Omental fat pad (tissue), 3 donors: ENCODE measurements at regions not wholly inside any gene's neighbourhood (a gene's known extent, or its start where the extent isn't known, plus 50 kb on each side); places are given as distances from the start of the nearest gene placed in this dataset.
"Not testable (repeated sequence)": the region's sequence is repeated elsewhere in the genome, so short reads cannot be mapped to it uniquely, and the experiment has no call there.

Experiments
- ATAC-seq: fragments of 150-250 bp; one replicate; pipeline ENCODE4 v1.9.1; 2016; ENCODE audit warnings: mild to moderate bottlenecking, moderate library complexity; ENCODE audit not compliant: low FRiP score
- DNase-seq: peaks from one replicate; pipeline ENCODE4 v3.0.0-alpha.2; 2019; ENCODE audit warnings: low spot score
- CTCF ChIP-seq, 3 donors: fragments of 450-650 bp; IDR thresholded peaks; one replicate each; pipeline ENCODE4 v1.5.1; 2016 to 2017; ENCODE audit warnings: antibody characterized with exemption in 3 of 3, mild to moderate bottlenecking in 3 of 3, moderate library complexity in 2 of 3

- TF ChIP-seq CTCF (IDR thresholded peaks at IDR 0.05) = no peak
- DNase-seq (no peak), ATAC-seq (no peak)
Observed at GRCh38 chr12:58681730-58682129, 238.6 kb downstream of the LRIG3 start.

GRCh38 chr12:58695263-58695662 lies 225.0 kb downstream of the LRIG3 start:
- no peak for DNase-seq
- ATAC-seq = no peak
- no peak for TF ChIP-seq CTCF (IDR thresholded peaks at IDR 0.05)

DNA sequence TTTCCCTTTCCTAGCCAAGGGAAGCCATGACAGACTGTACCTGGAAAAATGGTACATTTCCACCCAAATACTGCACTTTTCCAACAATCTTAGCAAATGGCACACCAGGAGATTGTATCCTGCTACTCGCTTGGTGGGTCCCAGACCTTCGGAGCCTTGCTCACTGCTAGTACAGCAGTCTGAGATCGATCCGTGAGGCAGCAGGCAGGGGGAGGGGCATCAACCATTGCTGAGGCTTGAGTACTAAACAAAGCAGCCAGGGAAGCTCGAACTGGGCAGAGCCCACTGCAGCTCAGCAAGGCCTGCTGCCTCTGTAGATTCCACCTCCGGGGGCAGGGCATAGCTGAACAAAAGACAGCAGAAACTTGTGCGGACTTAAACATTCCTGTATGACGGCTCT lies 218.8 kb downstream of the LRIG3 start:
- no peak for ATAC-seq
- no peak for DNase-seq
- TF ChIP-seq CTCF (IDR thresholded peaks at IDR 0.05) = no peak

DNA sequence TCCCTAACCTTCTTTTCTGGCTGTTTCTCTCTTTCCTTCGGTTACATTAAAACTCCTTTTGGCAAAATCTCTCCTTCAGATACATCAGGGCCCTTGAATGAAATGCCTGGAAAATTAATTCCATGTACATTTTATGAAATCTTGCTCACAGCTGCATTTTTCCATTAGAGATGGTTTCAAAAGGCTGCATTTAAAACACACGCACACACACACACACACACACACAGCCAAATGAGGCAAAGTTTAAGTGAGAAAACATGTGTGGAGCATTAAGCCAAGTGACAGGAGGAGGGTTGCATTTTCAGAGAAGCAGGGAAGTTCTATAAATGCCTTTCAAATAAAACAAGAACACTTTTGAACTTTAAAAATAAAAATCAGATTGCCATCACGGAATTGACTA lies 216.4 kb downstream of the LRIG3 start:
- no peak for TF ChIP-seq CTCF (IDR thresholded peaks at IDR 0.05)
- DNase-seq (no peak), ATAC-seq (no peak)

- not testable (repeated sequence) for DNase-seq, ATAC-seq
Observed at GRCh38 chr12:58704770-58705169, 215.5 kb downstream of the LRIG3 start.

- no peak for TF ChIP-seq CTCF (IDR thresholded peaks at IDR 0.05)
- DNase-seq (no peak), ATAC-seq (no peak)
Observed at GRCh38 chr12:58710901-58711300, 209.4 kb downstream of the LRIG3 start.

DNA sequence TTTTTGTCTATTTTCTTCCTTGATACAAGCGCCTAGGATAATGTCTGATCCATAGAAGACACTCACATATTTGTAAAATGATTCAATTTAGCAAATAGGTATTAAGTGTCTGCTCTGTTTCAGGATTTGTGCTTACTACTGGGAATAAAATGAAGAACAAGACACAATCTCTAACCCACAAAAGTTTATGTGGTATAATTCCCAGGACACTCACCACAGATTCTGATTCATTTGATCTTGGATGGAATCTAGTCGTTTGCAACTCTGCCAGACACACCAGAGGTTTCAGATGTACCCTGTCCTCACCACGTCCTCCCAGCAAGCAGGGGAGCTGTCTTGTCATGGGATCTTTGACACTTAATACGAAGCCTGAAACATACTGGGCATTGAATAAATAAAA lies 208.3 kb downstream of the LRIG3 start:
- DNase-seq (no peak), ATAC-seq (no peak)
- no peak for TF ChIP-seq CTCF (IDR thresholded peaks at IDR 0.05)

DNA sequence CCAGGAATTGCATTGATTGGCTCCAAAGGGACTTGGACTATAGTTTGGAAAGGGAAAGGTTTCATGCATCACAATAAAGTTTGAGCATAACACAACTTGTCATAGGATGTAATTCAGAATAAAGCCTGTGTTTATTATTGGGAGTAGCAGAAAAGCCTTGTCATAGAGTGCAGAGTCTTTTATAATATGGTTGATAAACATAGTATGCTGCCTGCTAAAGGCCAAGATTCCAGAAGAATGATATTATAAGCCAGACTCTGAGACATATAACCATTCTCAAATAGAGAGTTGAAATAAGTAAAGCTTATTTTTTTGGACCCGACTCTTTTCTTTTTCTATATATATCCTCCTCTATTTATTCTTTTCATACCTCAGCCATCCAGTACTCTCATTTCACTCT lies 207.3 kb downstream of the LRIG3 start:
- ATAC-seq (no peak), DNase-seq (no peak)
- TF ChIP-seq CTCF (IDR thresholded peaks at IDR 0.05) = no peak
